Inflammatory macrophage (primary cell): ENCODE measurements at regions not wholly inside any gene's neighbourhood (a gene's known extent, or its start where the extent isn't known, plus 50 kb on each side); places are given as distances from the start of the nearest gene placed in this dataset.
"Not testable (repeated sequence)": the region's sequence is repeated elsewhere in the genome, so short reads cannot be mapped to it uniquely, and the experiment has no call there.

ENCODE experiments used
- DNase-seq, 2 donors: peaks; one replicate each; pipeline ENCODE4 v3.0.0-alpha.2; 2020 to 2022

DNA sequence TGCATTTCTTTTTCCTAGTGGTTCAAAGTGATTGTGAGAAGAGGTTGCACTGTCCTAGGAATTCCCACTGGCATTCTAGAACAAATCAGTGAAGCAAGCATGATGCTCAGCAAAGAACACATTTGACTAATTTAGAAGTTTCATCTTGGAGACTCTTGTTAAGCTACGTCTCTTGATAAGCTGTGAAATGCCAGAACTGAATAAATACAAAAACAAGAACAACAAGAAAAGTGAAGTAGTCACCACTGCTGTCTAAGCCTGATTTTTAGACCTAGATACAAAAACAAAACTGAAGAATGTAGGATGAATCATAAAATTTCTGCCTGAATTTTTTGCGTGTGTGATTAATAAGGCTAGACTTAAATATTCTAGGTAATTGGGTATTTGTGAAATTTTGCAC is 1162.4 kb downstream of the TUSC7 start:
- DNase-seq, result no peak

- DNase-seq, result not testable (repeated sequence)
Measured at GRCh38 chr3:117872594-117873248, 1161.9 kb downstream of the IGSF11 start.

- no peak for DNase-seq
Measured at GRCh38 chr3:117873249-117873600, 1161.4 kb downstream of the IGSF11 start.

- no peak for DNase-seq
Measured at GRCh38 chr3:117874028-117874690, 1160.5 kb downstream of the IGSF11 start.

DNA sequence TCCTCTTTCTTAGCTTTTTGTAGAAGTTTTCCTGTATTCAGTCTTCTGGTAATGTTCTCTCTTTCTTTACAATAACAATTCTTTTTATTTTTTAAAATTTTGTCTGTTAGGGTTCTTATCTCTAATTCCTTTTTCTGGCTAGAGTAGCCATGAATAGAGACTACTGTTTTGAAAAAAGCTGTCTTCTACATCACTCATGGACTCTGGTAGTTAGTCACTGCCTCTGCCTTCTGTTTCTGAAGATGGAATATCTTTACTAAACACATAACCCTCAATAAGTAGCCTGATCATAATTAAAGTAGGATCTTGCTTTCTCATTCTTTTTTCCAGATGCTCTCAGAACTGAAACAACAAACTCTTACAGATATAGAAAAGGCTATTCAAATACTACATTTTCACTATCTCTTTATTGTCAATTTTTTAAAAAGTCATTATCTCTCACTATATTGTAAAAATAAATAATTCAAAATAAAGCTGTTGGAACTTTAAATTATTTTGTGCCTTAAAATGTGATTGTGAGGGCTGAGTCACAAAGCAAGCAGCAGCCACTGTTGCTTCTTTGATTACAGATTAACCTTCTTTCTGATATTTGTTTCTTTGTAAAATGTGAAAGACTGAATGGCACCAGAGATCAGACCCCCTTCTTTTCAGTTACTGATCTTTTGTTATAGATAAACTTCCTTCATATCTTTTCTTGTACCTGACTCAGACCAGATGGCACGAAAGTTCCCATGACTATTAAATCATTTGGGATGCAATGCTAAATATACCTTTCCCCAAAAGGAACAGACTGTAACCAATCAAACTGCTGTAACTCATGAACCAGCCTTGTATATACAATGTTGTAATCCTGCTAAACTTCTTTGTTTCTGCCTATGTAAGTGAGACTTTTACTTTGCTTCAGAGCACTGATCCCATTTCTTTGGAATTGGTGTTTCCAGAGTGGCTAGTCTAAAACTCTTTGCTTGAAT is 1159.5 kb downstream of the IGSF11 start:
- DNase-seq, result no peak

- no peak for DNase-seq
Measured at GRCh38 chr3:117875887-117876286, 1158.8 kb downstream of the IGSF11 start.

GRCh38 chr3:117880638-117881037 is 1154.0 kb downstream of the IGSF11 start:
- DNase-seq, result no peak

DNA sequence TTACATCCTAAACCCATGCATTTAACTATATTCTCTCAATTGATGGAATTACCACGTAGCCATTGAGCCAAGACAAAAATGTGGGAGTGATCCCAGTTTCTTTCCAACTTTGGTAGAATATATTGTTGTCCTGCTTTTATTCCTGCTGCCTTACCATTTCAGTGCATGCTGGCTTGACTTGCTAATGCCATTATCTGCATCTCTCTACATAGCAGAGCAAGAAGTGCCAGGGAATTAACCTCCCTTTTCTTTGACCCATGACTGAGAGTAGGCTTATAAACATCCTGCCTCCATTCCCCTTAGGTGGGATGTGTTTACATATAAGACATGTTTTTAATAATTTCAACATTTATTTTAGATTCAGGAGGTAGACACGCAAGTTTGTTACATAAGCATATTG is 1153.4 kb downstream of the IGSF11 start:
- no peak for DNase-seq

DNA sequence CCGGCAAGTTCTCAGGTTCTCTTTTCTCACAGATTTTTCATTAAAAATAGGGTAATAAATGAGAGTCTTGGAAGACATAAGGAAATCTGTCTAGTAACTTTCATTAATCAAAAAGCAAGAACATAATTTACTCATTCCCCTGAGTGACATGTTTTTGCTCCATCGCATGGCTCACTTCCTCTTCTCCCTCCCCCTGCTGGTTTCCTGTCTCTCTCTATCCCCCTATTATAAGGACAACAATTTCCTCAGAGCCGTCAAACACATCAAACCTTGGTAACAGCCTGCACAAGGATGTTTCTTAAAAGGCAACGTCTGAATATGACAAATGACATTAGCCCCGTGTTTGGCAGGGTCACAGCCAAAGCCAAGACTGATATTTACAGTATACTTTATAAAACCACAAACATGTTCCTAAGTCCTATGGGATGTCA is 1149.6 kb downstream of the IGSF11 start:
- no peak for DNase-seq

DNA sequence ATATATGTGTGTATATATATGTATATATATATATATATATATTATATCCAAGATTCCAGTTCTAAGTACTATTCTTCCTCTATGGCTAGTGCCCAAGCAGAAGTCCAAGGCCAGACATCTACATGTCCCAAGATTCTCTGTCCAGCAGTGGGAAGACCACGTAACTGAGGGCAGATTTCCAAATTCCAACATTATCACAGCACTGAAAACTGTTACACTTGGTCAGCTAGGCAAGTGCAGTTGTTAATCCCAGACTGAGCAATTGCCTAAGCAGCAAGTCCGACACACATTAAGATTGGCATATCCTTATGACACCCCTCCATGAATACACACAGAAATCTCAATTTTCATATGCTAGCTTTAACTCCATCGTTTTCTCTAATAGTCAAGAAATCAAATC is 1148.5 kb downstream of the IGSF11 start:
- no peak for DNase-seq

DNA sequence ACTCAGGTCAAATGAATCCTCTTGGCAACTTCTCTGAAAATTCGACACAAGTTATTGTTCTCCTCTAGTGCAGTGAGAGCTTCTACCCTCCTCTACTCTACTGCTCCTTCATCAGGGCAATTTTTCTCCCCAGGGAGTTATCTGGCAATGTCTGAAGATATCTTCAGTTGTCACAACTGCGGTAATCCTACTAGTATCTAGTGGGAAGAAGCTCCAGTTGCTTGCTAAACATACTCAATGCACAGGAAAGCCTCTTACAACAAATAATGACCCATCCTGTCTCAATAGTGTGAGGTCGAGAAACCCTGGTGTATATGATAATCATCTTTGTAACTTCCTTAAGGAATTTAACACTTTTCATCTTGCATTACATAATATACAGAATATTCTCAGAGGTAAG is 1147.6 kb downstream of the IGSF11 start:
- no peak for DNase-seq

- no peak for DNase-seq
Measured at GRCh38 chr3:117887901-117888300, 1146.7 kb downstream of the IGSF11 start.

DNA sequence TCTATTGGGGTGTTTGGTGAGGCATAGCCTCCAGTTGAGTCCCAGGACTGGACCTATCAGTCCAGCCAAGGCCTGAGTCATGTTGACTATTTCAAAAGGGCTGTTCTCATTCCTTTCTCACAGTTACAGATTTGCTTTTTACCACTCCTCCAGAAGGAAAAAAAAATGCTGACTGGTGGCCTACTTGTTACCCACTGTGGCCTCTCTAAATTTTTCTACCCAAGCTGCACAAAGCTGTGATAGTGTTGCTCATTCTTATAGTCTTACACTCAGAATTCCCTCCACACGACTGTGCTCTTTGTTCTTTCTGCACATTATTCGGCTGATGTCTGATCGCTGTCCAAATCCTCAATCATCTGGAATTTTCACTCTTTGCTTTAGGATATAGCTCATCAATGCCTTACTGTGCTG is 1142.2 kb downstream of the IGSF11 start:
- DNase-seq, result no peak

GRCh38 chr3:117893001-117893400 is 1141.6 kb downstream of the IGSF11 start:
- DNase-seq, result no peak

DNA sequence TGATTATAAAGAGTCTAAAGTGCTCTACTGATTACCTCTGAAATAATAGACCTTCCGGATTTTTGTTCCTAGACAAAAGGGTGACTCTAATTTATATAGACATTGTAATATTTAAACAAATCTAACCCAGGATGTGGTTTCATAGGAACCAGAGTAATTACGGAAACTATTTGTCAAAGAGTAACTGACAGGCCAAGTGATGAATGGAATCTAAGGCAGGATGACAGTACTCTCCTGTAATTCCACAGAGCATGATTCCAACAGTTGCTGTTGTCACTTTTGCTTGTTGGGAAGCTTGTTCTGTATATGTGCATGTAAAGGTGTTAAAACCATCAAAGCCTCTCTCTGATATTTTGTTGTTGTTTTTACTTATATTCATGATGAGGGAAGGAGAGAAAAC is 1141.0 kb downstream of the IGSF11 start:
- DNase-seq, result no peak

- DNase-seq, result no peak
Measured at GRCh38 chr3:117898722-117899522, 1135.7 kb downstream of the IGSF11 start.

DNA sequence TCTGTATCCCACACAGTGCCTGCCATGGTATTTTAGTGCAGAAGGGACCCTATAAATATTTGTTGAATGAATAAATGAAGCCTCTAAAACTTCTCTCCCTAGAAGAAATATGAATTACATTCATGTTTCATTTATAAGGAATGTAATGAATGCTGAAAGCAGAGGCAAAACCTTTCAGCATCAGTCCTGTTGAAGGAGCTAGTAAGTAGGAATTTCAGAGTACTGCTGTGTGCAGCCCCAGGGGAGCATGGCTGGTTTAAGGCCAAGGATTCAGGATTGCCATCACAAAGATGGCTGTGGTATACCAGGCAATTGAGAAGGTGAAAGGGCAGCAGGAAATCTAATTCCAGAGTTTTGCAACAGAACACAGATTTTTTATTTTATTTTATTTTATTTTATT is 1131.4 kb downstream of the IGSF11 start:
- DNase-seq, result no peak

DNA sequence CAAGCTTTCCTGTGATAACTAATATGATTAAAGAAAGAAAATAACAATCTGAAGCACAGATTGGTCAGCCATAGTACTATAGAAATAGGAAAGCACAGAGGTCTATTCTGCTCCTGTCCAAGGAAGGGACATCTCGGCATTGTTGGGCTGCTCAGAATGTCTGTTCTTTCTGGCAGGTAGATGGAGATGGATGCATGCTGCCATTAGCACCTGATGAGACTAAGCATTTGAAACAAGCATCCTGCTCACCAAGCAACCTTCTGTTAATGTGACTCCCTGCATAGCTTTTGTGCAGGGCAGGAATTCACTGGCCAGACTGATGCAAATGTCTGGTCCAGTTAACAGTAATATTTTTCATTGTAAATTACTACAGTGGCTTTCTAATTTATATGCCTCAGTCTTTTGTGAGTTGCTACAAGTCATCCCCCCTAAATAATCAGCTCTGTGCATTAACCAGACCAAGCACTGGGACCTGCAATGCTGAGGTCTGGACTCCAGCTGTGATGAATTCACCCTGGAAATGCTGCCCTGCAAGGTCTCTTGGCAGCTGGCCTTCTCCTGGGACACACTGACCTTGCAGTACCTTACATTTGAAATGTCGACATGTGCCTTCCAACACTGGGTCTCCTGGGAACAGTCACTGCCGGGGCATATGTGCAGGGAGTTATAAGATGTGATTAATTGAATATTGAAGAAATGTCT is 1123.7 kb downstream of the IGSF11 start:
- DNase-seq, result no peak

- no peak for DNase-seq
Measured at GRCh38 chr3:117912352-117912751, 1122.3 kb downstream of the IGSF11 start.

DNA sequence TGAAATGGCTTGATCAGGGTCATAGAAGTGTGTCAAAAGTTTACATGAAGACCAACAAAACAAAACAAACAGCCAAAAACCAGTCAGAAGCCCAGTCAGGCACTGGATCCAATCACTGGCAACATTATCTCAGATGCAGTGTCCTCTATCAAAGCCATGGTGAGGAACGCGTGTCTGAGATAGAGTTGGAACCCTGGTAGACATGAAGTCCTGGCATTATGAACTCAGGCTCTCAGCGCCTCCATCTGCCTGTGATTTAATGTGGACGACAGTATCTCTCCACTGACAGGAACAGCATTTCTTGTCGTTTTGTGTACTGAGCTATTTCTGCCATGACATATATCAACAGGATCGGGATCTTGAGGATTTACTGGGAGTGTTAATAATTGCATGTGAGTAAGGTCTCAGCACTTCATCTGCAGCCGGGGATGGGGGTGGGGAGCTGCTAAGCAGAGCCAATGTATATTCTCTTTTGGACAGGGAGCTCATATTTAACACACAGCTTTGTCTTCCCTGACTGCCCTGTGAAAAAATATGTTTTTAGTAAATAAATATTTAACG is 1120.0 kb downstream of the IGSF11 start:
- no peak for DNase-seq

DNA sequence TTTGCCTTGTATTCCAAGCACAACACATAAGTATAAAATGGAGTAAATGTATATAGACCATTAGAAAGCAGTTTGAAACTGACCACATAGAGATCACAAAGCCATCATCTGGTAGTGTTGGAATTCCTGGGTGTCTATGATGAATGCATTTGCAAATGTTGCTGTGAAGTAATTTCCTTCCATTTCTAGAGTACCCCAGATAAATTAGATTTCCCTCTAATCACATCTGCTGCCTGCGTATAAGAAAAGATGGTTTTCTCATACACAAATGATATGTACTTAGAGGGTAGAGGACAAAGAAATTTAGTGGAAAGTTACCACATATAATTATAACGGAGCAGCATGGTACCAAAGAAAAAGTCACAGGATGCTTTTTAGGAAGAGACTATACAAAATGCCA is 1117.8 kb downstream of the IGSF11 start:
- no peak for DNase-seq

DNA sequence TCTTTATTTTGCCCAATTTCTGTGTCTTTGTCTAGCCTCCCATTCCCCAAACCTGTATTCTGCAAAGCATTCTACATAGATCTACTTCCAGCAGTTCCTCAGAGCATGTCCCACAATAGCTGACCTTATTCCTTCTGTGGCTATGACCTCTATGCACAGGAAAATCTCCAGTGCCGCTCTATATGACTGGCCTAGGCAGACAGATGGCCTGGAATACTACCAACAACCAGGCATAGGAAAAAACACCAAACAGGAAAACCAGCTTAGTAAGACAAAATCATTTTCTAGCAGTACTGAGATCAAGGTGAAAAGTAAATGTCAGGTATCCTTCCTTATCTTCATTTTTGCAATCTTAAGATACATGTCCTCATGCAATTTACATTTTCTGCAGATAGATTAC is 1115.0 kb downstream of the IGSF11 start:
- DNase-seq, result no peak
